OCI-LY1 (cell line): ENCODE measurements at regions not wholly inside any gene's neighbourhood (a gene's known extent, or its start where the extent isn't known, plus 50 kb on each side); places are given as distances from the start of the nearest gene placed in this dataset.

ENCODE experiments used
- H2AFZ ChIP-seq: fragments of 200-600 bp; sonication (generic), shearing (Covaris generic); 2 replicates; pipeline ENCODE4 v1.6.0; 2014; ENCODE audit warnings: antibody characterized with exemption, mild to moderate bottlenecking, low read length
- H3F3A ChIP-seq: fragments of 200-600 bp; sonication (generic), shearing (Covaris generic); 2 replicates; pipeline ENCODE4 v1.6.0; 2014; ENCODE audit warnings: mild to moderate bottlenecking, antibody characterized with exemption, low read length, moderate library complexity; ENCODE audit not compliant: insufficient read depth
- H3K27ac ChIP-seq: fragments of 200-600 bp; sonication (generic); 2 replicates; pipeline ENCODE4 v1.5.1; 2014; ENCODE audit warnings: low read length, mixed run types, mild to moderate bottlenecking, low read depth; ENCODE audit not compliant: poor library complexity, severe bottlenecking
- H3K27me3 ChIP-seq: fragments of 200-600 bp; sonication (generic); 2 replicates; pipeline ENCODE4 v1.6.0; 2014; ENCODE audit warnings: antibody characterized with exemption, mild to moderate bottlenecking, low read length, moderate library complexity; ENCODE audit not compliant: insufficient read depth
- H3K36me3 ChIP-seq: fragments of 200-600 bp; sonication (generic); 2 replicates; pipeline ENCODE4 v1.6.1; 2014; ENCODE audit warnings: mild to moderate bottlenecking, antibody characterized with exemption, low read length, moderate library complexity, mixed read lengths; ENCODE audit not compliant: insufficient read depth
- H3K4me1 ChIP-seq: fragments of 200-600 bp; sonication (generic); 2 replicates; pipeline ENCODE4 v1.5.1; 2014; ENCODE audit warnings: mild to moderate bottlenecking, low read length, moderate library complexity; ENCODE audit not compliant: insufficient read depth, severe bottlenecking
- H3K4me2 ChIP-seq: fragments of 200-600 bp; sonication (generic), shearing (Covaris generic); 2 replicates; pipeline ENCODE4 v1.6.1; 2014; ENCODE audit warnings: low read length
- H3K4me3 ChIP-seq: fragments of 200-600 bp; sonication (generic); 2 replicates; pipeline ENCODE4 v1.5.1; 2014; ENCODE audit warnings: low read length, low read depth, mild to moderate bottlenecking, mixed read lengths; ENCODE audit not compliant: poor library complexity, severe bottlenecking
- H3K79me2 ChIP-seq: fragments of 200-600 bp; shearing (Covaris generic); 2 replicates; pipeline ENCODE4 v1.6.1; 2016; ENCODE audit warnings: mixed run types, low read length, mixed read lengths; ENCODE audit not compliant: insufficient read depth
- H3K9ac ChIP-seq: fragments of 200-600 bp; sonication (generic), shearing (Covaris generic); 2 replicates; pipeline ENCODE4 v1.6.1; 2014; ENCODE audit warnings: mild to moderate bottlenecking, low read length, mixed read lengths
- H3K9me2 ChIP-seq: fragments of 200-600 bp; sonication (generic), shearing (Covaris generic); 2 replicates; pipeline ENCODE4 v1.6.1; 2014; ENCODE audit warnings: low read depth, mild to moderate bottlenecking, low read length, mixed read lengths
- H3K9me3 ChIP-seq: fragments of 200-600 bp; shearing (Covaris generic); 2 replicates; pipeline ENCODE4 v1.6.1; 2014; ENCODE audit warnings: low read length, mixed read lengths
- H4K20me1 ChIP-seq: fragments of 200-600 bp; sonication (generic), shearing (Covaris generic); 2 replicates; pipeline ENCODE4 v1.6.0; 2016; ENCODE audit warnings: mild to moderate bottlenecking, low read length; ENCODE audit not compliant: insufficient read depth
- EZH2 ChIP-seq: fragments of 200-600 bp; sonication (generic), shearing (Covaris generic); IDR thresholded peaks from 2 replicates; pipeline ENCODE4 v1.8.0; 2017; ENCODE audit warnings: borderline replicate concordance, mixed run types, mild to moderate bottlenecking, antibody characterized with exemption, low read length, moderate library complexity, mixed read lengths
- TF ChIP-seq, protein P1 (sequence below): fragments of 200-600 bp; sonication (generic), shearing (Covaris generic); IDR thresholded peaks from 2 replicates; pipeline ENCODE4 v1.5.1; 2017; ENCODE audit warnings: mild to moderate bottlenecking, antibody characterized with exemption, low read length, moderate library complexity, mixed read lengths

DNA sequence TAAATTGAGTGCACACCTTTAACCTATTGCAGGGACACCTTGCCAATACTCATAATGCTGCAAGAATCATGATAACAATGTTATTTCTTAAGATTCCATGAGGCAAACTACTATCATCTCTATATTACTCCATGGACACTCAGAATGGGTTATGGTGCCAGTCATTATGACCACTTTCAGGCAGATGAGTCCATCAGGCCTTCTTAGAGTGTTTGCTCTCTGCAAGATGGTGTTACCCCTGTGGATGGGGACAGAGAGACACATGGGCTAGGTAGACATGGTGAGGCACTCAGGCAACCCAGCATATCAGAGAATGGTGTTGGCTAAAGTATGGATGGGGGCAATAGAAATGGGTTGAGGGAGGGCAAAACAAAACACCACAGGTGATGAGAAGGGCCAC, 59.7 kb downstream of the XCL2 start:
- H3K9me3 ChIP-seq: no peaks in the 10 kb centered on the region
- no peaks in the 10 kb centered on the region for H3K79me2 ChIP-seq
- no peak overlapping the region for H3K27ac ChIP-seq
- H2AFZ ChIP-seq: no peak overlapping the region
- no peaks in the 10 kb centered on the region for H3K9me2 ChIP-seq
- H3K9ac ChIP-seq: no peak overlapping the region
- H3K27me3 ChIP-seq: no peaks in the 10 kb centered on the region
- TF ChIP-seq, protein P1, sequence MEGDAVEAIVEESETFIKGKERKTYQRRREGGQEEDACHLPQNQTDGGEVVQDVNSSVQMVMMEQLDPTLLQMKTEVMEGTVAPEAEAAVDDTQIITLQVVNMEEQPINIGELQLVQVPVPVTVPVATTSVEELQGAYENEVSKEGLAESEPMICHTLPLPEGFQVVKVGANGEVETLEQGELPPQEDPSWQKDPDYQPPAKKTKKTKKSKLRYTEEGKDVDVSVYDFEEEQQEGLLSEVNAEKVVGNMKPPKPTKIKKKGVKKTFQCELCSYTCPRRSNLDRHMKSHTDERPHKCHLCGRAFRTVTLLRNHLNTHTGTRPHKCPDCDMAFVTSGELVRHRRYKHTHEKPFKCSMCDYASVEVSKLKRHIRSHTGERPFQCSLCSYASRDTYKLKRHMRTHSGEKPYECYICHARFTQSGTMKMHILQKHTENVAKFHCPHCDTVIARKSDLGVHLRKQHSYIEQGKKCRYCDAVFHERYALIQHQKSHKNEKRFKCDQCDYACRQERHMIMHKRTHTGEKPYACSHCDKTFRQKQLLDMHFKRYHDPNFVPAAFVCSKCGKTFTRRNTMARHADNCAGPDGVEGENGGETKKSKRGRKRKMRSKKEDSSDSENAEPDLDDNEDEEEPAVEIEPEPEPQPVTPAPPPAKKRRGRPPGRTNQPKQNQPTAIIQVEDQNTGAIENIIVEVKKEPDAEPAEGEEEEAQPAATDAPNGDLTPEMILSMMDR: no peak
- no peak for TF ChIP-seq EZH2
- H4K20me1 ChIP-seq: no peaks in the 10 kb centered on the region
- H3K36me3 ChIP-seq: no peaks in the 10 kb centered on the region
- no peaks in the 10 kb centered on the region for H3F3A ChIP-seq
- no peaks in the 10 kb centered on the region for H3K4me1 ChIP-seq
- H3K4me2 ChIP-seq: no peak overlapping the region
- no peak overlapping the region for H3K4me3 ChIP-seq

DNA sequence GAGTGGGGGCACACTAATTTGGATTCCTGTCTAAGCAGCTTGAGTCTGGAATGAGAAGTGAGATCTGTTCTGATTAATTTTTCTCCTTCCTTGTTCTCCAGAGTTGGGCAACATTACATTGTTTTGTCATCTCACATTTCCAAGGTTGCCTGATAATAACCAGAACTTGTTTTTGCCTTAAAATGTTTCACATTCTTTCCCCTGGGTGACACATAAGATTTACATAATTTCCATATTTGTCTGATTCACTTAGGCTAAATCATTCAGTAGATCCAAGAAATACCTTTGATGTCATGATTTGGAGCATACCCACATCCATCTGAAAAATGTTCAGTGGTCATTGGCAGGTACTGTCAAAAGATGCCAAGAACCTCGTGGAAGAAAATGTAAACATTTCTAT, 60.3 kb downstream of the XCL2 start:
- Histone ChIP-seq H3K27ac (no peak overlapping the region), H3K4me2 (no peak overlapping the region), H3K9me3 (no peaks in the 10 kb centered on the region)

DNA sequence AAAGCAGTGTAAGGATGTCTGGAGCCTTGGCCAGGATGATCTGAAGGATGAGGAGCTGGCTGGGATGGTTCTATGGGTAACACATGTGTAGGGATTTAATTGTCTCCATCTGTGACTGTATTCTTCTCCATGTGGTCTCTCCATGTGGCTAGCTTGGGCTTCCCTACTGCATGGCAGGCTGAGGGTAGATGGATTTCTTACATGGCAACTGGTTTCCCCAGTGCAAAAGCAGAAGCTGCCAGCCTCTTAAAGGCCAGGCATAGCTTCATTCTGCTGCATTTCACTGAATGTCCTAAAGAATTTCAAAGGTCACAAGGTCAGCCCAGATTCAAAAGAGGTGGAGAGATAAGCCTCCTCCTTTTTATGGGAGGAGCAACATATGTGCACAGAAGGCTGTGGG, 61.7 kb downstream of the XCL2 start:
- H3K27me3 ChIP-seq: no peaks in the 10 kb centered on the region
- H2AFZ ChIP-seq: no peak overlapping the region
- H3K4me2 ChIP-seq: no peak overlapping the region
- H3K9me3 ChIP-seq: no peaks in the 10 kb centered on the region
- no peak overlapping the region for H3K9ac ChIP-seq
- no peaks in the 10 kb centered on the region for H3K79me2 ChIP-seq
- no peak overlapping the region for H3K4me3 ChIP-seq
- no peaks in the 10 kb centered on the region for H3K4me1 ChIP-seq
- TF ChIP-seq EZH2: no peak
- H3K27ac ChIP-seq: no peak overlapping the region
- no peaks in the 10 kb centered on the region for H3K36me3 ChIP-seq
- H3F3A ChIP-seq: no peaks in the 10 kb centered on the region
- no peaks in the 10 kb centered on the region for H4K20me1 ChIP-seq
- H3K9me2 ChIP-seq: no peaks in the 10 kb centered on the region

More for the DNA sequence above, 60.3 kb downstream of the XCL2 start:
- Histone ChIP-seq H3K4me1 (no peaks in the 10 kb centered on the region), H2AFZ (no peak overlapping the region), H3K9me2 (no peaks in the 10 kb centered on the region), H3K36me3 (no peaks in the 10 kb centered on the region), H4K20me1 (no peaks in the 10 kb centered on the region), H3K9ac (no peak overlapping the region), H3F3A (no peaks in the 10 kb centered on the region), H3K4me3 (no peak overlapping the region), H3K27me3 (no peaks in the 10 kb centered on the region), H3K79me2 (no peaks in the 10 kb centered on the region)
- TF ChIP-seq, protein P1: no peak
- TF ChIP-seq EZH2: no peak

DNA sequence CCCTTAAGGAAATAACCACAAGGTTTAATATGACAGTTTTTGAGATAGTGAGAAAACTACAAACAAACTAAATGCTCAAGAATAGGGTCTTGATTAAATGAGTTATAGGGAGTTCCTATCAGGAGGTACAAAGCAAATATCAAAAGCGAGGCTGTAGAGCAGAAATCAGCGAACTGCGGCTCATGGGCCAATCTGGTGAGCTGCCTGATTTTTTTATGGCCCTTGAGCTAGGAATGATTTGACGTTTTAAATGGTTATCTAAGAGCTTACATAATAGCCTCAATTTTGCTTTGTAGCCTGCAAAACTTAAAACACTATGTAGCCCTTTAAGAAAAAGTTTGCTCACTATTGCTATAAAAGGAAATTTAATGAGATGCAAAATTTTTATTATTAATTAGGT, 62.2 kb downstream of the XCL2 start:
- Histone ChIP-seq H3K9ac (no peak overlapping the region), H3K9me2 (no peaks in the 10 kb centered on the region), H3K9me3 (no peaks in the 10 kb centered on the region), H3F3A (no peaks in the 10 kb centered on the region), H3K4me3 (no peak overlapping the region), H2AFZ (no peak overlapping the region), H3K4me2 (no peak overlapping the region), H3K27me3 (no peaks in the 10 kb centered on the region), H3K36me3 (no peaks in the 10 kb centered on the region), H3K4me1 (no peaks in the 10 kb centered on the region), H4K20me1 (no peaks in the 10 kb centered on the region), H3K27ac (no peak overlapping the region), H3K79me2 (no peaks in the 10 kb centered on the region)
- TF ChIP-seq, protein P1: no peak
- no peak for TF ChIP-seq EZH2
